ENCODE measurements at regions not wholly inside any gene's neighbourhood (a gene's known extent, or its start where the extent isn't known, plus 50 kb on each side); places are given as distances from the start of the nearest gene placed in this dataset.

DNA sequence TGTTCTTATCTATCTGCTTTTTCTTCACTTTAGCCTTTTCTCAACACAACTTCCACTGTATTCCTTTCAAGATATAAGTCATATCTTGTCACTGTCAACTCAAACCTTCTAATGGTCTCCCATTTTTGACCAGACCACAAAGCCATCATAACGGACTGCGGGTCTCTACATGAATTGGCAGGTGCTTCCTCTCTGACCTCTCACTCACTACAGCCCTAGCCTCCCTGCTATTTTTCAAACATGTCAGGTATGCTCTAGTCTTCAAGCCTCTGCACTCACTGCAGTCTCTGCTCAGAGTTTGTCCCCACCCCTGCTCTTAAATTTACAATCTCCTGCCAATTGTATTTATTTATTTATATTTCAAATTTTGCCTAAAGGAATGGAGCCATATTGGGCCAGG, 858.1 kb downstream of the TRIB2 start:
- TF ChIP-seq GATA2 (IDR thresholded peaks at IDR 0.05; ENCODE audit: low read depth, low read length) (no peak), GATA3 (IDR thresholded peaks at IDR 0.05; ENCODE audit: low read depth, low read length) (no peak)

Measured in SH-SY5Y (cell line).